GM19239 (cell line): ENCODE measurements at regions not wholly inside any gene's neighbourhood (a gene's known extent, or its start where the extent isn't known, plus 50 kb on each side); places are given as distances from the start of the nearest gene placed in this dataset.

Experiments
- DNase-seq: peaks from one replicate; pipeline ENCODE4 v3.0.0; 2011; ENCODE audit warnings: low spot score; ENCODE audit not compliant: insufficient read length
- FAIRE-seq: peaks from 2 replicates; lab custom pipeline; 2011; peaks lifted over from hg19 to GRCh38; lab: Jason Lieb, UNC

DNA sequence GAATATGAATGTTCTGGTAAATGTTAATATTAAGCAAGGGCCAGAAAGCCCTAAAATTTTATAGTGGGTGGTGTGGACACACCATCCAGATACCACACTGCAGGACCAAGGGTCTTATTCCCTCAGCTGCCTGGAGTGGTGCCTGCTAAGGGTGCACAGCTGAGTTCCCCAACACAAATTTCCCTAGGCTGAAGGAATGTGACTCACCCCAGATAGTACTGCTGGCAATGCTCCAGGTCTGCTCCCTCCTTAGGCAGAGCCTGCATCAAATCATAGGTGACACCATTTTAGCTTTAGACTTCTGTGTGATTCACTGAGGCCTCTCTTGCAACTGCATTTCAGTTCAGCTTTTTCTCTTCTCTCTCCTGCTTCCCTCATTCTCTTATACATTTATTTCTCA, 321.1 kb downstream of the SATB2 start:
- FAIRE-seq, result no peak
- DNase-seq, result no peak

DNA sequence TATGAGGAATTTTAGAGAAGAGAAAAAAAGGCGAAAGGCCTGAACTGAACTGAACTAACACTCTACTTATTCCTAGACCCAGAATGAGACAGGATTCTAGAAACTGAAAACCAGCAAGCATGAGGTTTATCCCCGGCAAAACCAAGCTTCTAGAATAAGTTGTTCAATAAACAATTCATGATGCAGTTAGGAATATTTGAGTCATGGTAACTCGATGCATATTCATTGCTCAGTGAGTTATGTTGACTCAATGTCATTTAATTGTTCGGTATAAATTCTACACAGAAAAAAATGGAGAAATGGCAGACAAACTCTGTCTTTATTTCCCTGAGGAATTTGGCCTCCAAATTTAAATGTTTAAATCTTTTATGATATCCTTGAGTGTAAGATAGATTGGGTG, 321.5 kb downstream of the SATB2 start:
- FAIRE-seq, result no peak

DNA sequence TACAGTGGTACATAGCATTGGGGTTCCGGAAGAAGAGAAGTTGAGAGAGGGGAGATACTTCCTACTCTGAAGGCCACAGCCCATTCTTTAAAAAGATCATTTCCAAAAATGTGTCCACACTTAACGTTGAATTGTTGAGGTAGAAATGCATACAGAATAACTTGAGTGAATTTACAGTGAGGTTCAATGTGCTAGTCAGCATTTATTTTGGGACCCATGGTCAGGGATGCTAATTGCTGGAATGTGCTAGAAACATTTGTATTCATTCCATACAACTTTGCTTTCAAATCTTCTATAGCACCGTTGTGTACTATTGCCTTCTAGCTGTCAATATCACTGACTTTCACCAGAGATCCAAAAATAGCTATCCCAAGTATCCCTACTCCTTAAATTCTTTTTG, 325.9 kb downstream of the SATB2 start:
- FAIRE-seq (no peak), DNase-seq (no peak)

More for the DNA sequence above, 321.5 kb downstream of the SATB2 start:
- no peak for DNase-seq

DNA sequence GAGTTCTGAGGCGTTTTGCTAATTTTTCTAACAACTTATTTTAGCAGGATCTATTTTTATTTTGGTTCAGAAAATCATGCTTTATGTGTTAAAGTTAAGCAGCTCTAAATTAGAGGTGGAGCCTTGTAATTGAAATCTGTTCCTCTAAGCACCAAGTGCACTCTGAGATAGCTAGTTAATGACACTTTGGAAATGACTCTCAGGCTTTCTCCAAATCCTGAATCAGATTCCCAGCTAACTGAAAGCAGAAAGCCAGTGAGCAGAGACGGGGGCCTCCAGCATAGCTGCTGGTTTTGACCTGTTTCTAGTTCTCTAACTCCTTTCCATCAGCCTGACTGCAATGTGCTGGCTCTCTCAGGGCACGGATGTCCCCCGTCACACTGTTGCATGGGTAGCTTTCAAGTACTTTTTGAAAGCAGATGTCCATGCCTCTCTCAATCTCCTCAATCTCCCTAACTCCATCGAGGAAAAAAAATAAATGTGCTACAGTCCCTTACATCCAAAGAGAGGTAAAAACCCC, 326.5 kb downstream of the SATB2 start:
- no peak for DNase-seq
- FAIRE-seq, result no peak

DNA sequence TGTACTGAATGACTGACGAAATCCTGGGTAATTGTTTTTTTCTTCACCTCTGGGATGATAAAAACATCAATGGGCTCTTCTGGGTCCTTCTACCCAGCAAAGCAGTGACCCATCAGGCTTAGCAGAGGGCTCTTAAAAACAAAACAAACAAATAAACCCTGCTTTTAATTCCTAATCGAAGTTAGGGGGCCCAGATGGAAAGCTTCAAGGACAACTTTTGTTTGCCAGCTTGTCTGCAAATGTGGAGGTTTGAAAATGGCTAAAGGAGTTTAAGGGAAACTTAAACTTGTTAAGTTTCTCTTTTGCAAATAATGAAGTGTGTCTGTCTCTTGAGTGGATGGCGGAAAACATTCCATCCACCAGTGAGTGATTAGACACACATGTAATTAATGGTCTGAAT, 327.2 kb downstream of the SATB2 start:
- DNase-seq, result no peak
- FAIRE-seq, result no peak

DNA sequence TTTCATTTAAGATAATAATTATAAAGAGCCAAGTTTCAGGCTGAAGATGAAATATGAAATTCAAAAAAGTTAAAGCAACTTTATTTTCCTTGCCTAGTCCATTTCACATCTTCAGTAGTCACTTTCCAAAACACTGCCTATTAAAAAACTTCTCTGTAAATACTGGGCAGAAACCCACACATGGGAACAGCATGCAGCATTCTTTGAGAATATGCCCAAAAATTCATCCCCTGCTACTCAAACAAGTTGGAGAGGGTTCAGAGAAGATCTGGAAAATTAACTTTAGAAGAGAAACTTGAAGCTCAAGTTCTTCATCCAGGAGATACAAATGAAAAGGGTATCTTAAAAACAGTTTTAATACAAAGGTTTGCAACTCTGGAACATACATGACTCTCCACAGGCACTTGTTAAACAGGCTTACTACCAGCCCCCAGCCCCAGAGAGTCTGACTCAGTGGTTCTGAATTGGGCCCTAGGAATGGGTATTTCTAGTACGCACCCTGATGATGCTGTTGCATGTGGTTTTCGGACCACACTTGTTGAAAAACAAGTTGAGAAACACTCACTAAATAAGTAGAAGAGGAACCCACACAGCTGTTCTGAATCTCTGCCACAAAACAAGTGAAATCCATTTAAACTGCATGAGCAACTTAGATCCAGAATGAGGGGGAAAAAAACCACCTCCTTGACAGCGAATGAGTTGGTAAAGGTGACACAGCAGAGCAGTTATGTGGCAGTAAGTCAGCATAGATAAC, 329.1 kb downstream of the SATB2 start:
- DNase-seq (no peak), FAIRE-seq (no peak)

DNA sequence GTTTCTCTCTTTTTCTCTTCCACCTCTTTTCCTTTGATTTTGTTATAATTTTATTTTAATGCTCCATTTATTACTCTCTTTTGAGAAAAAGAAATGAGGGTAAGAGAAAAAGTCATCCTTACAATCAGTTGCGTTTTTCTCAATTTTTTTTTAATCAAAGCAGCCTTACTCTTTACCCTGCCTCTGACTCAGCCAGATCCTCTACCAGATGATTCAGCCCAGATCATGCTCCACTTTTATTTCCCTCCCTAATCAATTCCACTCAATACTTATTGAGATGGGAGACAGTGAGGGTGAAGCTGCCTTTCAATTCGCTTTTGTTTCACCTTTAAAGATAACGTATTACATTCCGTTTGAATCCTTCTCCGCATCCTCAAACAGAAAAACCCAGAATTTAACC, 337.9 kb downstream of the SATB2 start:
- DNase-seq (no peak), FAIRE-seq (no peak)

DNA sequence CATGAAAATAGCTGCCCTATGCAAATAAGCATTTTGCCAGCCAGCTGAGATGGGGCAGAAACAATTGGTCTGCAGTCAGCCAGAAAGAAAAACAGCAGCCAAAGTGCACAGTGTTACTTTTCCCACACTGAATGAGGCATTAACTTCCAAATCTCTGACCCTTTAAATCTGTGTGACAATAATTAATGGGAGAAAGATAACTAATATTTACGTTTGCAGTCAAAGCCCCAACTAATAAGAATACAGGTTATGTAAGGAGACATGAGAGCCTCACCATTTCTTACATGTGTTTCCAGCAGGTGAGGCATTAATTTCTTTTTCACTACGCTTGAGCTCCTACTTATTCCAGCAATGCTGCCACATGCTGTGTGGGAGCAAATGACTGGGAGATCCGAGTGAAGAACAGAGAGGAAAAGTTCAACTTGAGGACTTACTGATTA, 339.0 kb downstream of the SATB2 start:
- FAIRE-seq, result no peak

DNA sequence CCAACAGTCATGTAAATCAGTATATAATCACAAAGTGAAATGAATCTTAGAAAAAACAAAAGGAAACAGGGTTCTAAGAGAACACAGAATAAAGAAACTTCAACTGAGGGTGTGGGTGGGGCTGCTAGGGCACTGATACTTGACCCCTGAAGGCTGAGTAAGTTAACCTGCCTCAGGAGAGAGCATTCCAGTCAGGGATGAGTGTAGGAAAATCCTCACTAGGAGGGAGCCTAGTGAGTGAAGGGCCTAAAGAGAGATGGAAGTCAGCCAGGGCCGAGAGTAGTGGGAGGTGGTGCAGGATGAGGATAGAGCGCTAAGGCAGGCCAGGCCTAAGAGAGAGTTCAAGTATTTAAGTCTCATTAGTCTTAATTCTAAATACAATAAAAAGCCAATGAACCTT, 342.6 kb downstream of the SATB2 start:
- DNase-seq, result no peak
- FAIRE-seq, result no peak

More for the DNA sequence above, 339.0 kb downstream of the SATB2 start:
- DNase-seq, result no peak

DNA sequence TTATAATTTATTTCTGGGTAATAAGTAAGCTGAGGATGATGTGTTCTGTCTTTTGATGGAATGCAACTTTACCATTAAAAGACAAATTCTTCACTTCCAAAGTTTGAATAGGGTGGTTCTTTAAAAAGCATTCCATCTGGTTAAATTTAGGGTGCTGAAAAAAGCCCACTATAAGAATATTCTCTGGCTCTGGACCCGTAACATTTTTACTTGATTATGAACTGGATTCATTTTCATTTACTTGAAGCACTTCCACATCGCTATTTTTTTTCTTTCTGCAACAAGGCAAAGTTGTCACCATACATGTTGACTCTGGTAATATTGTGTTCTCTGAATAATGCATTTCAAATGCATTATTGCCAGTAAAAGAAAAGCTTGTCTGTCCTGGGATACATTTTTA, 344.6 kb downstream of the SATB2 start:
- no peak for DNase-seq
- no peak for FAIRE-seq

DNA sequence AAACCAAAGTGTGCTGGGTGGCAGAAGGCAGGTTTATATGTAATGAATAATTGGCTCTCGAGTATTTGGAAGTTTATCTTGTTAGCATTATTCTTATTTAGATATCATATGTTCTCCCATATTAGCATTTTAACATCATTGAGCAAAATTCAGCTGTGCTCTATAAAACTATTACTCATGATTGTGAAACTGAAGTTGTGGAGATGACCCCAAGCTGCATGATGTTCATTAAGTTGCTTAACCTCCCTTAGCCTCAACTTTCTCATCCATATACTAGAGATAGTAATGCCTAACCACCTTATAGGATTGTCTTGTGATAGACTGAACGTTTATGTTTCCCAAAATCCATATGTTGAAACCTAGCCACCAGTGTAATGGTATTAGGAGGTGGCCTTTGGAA, 346.3 kb downstream of the SATB2 start:
- FAIRE-seq (no peak), DNase-seq (no peak)

DNA sequence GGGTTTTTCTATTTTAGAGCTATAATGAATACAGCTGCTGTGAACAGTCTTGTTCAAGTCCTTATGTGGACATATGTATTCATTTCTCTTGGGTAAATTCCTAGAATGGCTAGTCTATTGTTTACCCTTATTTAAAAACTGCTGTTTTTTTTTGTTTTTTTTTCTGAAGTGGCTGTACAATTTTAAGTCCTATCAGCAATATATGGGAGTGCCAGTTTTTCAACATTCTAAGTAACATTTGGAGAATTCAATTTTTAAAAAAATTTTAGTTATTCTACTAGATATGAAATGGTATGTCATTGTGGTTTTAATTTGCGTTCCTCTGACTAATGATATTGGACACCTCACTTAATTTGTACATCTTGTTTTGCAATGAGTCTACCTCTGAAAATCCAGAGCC, 349.7 kb downstream of the SATB2 start:
- no peak for DNase-seq
- FAIRE-seq, result no peak

DNA sequence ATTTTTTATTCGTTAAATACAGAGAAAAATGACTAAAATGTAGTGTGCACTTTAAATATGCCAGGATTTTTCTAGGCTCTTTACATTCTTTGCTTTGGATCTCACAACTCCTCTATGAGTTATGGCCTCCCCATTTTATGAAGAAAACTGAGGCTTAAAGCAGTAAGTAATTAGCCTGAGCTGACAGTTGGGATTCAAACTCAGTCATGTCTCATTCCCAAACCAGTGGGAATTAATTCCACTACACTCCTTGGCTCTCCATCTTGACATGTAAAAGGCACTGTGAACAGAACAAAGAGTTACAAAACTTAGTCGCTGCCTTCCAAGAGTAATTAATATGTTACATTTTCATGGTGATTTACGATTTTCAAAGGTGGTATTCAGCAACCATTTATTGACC, 351.9 kb downstream of the SATB2 start:
- FAIRE-seq, result no peak

DNA sequence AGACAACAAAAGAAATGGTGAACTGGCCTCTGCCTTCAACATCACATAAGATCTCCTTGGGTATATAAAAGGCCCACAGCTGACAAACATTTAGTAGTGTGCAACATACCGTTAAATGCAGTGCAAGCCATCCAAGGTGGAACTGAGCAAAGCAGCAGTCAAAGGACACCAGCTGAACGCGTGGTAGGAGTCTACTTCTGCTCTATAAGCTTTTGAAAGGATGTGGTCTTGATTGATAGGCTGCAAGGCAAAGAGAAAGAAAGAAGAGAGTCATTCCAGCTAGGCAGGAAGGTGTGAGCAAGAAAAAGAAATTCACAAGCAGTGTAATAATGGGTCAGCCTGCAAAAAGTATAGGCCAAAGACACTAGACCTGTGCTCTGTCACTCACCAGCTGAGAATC, 356.3 kb downstream of the SATB2 start:
- FAIRE-seq (no peak), DNase-seq (no peak)

More for the DNA sequence above, 351.9 kb downstream of the SATB2 start:
- no peak for DNase-seq

DNA sequence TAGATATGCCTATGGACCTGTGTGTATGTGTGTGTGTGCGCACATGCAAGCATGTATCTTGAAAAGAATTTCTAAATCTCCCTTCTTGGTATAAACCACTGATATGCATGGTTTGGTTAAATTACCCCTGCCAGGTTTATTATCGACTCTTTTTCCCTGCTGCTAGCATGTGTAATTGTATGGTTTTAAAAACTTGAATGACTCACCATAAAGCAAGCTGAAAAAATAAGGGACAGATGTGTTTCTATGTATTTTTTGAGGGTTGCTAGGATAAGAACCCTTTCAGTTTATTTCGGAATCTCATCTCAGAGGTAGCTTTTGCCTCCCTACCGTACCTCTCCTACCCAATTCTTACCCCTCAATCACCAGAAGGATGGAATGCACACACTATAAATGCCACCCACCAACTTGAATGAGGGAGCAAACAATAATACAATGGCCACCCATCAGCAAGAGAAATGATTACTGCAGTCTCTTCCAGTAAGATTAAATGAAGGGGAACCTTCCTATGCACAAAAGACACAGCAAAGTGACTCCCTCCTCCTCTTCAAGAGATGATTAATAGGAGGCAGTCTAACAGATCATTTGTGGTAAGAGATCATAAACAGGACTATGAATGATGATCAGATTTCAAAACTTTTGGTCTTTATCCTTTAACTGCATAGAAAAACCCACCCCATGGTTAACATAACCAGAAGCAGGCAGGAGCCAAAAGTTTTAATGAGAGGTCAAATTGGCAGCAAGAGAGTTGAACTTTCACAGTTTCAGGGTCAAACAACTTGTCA, 357.2 kb downstream of the SATB2 start:
- FAIRE-seq, result no peak
- no peak for DNase-seq

DNA sequence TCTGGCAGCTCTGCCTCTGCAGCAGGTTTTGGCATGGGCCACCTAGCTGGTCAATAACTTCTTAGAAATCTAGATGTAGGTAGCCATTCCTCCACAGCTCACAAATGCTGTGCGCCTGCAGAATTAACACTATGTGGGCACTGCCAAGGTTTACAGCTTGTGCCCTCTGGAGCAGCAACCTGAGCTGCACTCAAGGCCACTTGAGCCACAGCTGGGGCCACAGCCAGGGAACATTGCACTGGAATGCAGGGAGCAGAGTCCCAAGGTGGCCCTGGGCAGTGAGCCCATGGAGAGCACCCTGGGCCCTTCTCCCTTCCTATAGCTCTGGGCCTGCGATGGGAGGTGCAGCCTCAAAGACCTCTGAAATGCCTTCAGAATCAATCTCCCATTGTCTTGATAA, 365.3 kb downstream of the SATB2 start:
- FAIRE-seq, result no peak

DNA sequence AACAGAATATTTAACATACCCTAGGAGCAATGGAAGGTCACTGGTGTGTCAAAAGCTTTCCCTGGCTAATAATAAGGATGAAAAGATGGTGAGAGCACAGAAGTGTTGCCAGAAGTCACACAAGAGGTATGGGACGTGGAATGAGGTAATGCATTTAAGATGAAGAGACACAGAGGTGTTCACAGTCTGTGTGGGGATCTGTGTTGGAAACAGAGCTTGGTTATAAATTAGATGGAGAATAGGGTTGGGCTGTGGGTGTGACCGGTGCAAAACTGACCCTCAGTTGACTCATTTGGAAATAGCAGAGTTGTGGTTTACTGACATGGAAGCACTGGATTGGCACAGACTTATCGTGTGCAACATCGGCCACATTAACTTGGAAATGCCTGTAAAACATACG, 372.5 kb downstream of the SATB2 start:
- no peak for FAIRE-seq

More for the DNA sequence above, 365.3 kb downstream of the SATB2 start:
- DNase-seq, result no peak

DNA sequence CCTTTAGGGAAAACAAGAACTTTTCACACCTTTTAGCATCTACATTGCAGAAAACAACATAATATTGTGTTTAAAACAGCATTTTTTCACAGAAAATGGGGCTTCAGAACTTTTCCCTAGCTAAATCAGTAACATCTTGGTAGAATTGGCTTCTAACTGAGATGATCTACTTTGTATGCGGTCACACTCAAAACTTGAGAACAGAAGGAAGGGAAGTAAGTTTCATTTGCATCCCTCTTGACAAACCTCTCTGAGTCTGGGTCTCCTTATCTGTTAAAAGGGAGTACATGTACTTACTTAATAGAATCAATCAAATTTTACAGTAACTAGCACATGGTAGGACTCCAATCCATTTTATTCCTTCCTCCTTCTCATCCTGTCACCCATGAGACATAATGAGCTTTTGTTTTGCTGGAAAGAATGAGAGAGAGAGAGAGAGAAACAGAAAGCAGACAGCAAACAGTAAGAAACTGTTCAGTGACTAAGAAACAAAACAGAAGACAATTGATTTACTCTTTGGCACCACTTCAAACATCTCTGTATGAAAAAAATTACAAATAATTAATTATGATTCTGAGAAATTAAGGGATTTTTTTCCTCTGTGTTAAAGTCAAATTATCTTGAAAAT, 387.3 kb downstream of the SATB2 start:
- DNase-seq (no peak), FAIRE-seq (no peak)

More for the DNA sequence above, 372.5 kb downstream of the SATB2 start:
- no peak for DNase-seq

DNA sequence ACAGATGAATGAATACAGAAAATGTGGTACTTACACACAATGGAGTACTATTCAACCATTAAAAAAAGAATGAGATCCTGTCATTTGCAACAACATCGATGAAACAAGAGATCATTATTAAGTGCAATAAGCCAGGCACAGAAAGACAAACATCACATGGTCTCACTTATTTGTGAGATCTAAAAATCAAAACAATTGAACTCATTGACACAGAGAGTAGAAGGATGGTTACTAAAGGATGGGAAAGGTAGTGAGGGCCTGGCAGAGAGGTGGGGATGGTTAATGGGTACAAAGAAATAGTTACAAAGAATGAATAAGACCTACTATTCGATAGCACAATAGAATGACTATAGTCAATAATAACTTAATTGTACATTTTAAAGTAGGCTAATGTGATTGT, 393.5 kb downstream of the SATB2 start:
- DNase-seq (no peak), FAIRE-seq (no peak)

DNA sequence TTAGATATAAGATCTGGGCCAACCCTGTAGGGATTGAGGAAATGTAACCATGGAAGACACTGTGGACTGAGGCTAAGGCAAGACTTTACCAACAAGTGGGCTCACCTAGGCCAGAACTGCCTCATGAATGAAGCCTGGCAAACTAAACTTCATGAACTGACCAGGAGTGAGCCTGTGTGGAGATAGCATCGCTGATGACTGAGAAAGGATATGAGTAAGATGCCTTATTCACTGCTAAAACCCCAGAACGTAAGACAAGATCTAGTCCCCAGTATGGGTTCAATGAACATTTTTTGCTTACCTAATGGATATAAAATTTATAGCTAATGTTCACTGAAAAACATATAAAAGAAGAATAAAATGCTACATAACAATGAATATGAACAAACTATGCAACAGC, 399.8 kb downstream of the SATB2 start:
- FAIRE-seq, result no peak
- DNase-seq, result no peak

DNA sequence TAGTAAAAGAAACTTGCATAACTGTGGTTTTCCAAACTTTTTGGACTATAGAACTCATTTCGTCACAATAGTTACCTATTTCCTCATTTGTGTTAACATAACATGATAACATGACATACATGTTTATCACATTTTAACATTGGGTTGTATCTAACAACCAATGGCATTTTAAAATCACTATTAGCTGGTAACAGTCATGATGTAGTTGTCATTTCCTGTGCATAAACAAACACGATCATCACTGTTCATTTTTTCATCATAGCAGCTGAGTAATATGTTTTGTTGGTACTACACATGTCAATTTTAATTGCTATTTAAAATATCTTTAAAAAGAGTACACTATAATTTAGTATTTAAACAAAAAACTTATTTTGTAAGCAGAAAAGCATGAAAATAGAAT, 402.4 kb downstream of the SATB2 start:
- FAIRE-seq, result no peak
- DNase-seq, result no peak
